ENCODE measurements at regions not wholly inside any gene's neighbourhood (a gene's known extent, or its start where the extent isn't known, plus 50 kb on each side); places are given as distances from the start of the nearest gene placed in this dataset.

GRCh38 chr2:6747433-6747832, 118.3 kb downstream of the CMPK2 start:
- no peak overlapping the region for H3K27ac ChIP-seq
- H3K27me3 ChIP-seq (replicated peaks in 1 of 7): peaks cover 0 to 32% (median 0%) of the 10 kb centered on the region in 7 donors
- TF ChIP-seq POLR2A (IDR thresholded peaks at IDR 0.05) (no peak), POLR2AphosphoS5 (IDR thresholded peaks at IDR 0.05) (no peak)
- TF ChIP-seq, protein P1, sequence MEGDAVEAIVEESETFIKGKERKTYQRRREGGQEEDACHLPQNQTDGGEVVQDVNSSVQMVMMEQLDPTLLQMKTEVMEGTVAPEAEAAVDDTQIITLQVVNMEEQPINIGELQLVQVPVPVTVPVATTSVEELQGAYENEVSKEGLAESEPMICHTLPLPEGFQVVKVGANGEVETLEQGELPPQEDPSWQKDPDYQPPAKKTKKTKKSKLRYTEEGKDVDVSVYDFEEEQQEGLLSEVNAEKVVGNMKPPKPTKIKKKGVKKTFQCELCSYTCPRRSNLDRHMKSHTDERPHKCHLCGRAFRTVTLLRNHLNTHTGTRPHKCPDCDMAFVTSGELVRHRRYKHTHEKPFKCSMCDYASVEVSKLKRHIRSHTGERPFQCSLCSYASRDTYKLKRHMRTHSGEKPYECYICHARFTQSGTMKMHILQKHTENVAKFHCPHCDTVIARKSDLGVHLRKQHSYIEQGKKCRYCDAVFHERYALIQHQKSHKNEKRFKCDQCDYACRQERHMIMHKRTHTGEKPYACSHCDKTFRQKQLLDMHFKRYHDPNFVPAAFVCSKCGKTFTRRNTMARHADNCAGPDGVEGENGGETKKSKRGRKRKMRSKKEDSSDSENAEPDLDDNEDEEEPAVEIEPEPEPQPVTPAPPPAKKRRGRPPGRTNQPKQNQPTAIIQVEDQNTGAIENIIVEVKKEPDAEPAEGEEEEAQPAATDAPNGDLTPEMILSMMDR (IDR thresholded peaks at IDR 0.05 in 8 of 11, conservative IDR thresholded peaks at IDR 0.05 in 3 of 11): no peak
- intact Hi-C loops (cut with DNase I; ENCODE audit: low total_unique reads): no loop called here
- no peaks in the 10 kb centered on the region for H3K36me3 ChIP-seq
- no peak for DNase-seq
- no peak overlapping the region for H3K4me3 ChIP-seq
- WGBS, 5 donors: 50 to 66% (median 64%) methylated on average over 1 of the region's 1 CpG
- no peaks in the 10 kb centered on the region for H3K9me3 ChIP-seq
- H3K4me1 ChIP-seq: peaks cover 0 to 7% (median 0%) of the 10 kb centered on the region in 6 donors

DNA sequence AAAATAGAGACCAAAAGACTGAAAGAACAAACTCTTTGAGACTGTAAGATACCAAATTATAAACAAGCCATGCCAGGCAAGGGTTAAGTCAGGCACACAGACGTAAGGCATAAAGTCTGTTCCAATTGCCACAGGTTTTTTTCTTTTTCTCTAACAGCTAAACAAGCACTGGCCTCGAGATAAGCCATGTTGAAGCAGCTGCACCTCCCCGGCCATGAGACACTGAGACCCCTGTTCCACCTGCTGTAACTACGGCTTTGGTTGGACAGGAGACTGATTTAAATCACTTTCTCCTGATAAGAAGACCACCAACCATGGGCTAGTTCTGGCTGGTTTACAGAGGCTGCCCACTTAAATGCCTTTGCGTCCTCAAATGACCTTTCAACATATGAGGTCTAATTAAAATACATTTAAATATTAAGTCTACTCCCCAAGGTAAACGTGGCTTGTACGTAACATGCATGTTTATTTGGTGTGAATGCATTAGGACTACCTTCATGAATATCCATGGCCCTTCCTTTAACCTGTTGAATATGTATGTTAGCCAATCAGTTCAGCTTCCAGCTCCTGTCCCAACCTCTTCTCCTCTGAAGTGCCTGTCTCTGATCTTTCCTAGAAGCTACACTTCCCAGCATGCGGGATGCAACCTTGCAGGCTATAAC, 117.2 kb downstream of the CMPK2 start:
- no peaks in the 10 kb centered on the region for H3K36me3 ChIP-seq
- H3K9me3 ChIP-seq: no peaks in the 10 kb centered on the region
- no peak for DNase-seq
- TF ChIP-seq POLR2A (IDR thresholded peaks at IDR 0.05) (no peak), POLR2AphosphoS5 (IDR thresholded peaks at IDR 0.05) (no peak)
- TF ChIP-seq, protein P1 (IDR thresholded peaks at IDR 0.05 in 8 of 11, conservative IDR thresholded peaks at IDR 0.05 in 3 of 11): no peak
- 56 to 69% (median 65%) methylated on average over 8 of the region's 8 CpGs for WGBS, 5 donors
- peaks cover 0 to 32% (median 0%) of the 10 kb centered on the region in 7 donors for H3K27me3 ChIP-seq (replicated peaks in 1 of 7)
- no peak overlapping the region for H3K4me3 ChIP-seq
- intact Hi-C loops (cut with DNase I; ENCODE audit: low total_unique reads): no loop called here
- no peak overlapping the region for H3K27ac ChIP-seq
- H3K4me1 ChIP-seq: peaks cover 0 to 7% (median 0%) of the 10 kb centered on the region in 6 donors

DNA sequence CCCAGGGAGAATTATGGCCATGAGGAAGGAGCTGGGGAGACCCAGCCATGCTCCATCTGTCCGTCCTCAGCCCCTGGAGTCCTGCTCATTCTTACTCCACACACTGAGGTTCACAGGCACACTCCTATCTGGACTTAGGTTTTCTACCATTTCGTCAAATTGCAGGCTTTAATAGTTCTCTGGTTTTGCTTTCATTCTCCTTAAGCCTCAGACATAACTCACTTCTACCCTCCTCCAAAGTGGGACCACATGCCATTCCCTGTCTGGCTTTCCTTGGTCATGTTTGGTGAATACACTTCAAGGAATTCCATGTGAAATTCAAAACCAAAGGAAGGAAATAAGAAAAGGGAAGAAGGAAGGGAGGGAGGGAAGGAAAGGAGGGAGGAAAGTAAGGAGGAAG, 115.7 kb downstream of the CMPK2 start:
- Histone ChIP-seq H3K27ac (no peak overlapping the region), H3K36me3 (no peaks in the 10 kb centered on the region), H3K27me3 (replicated peaks in 1 of 7) (peaks cover 0 to 42% (median 0%) of the 10 kb centered on the region in 7 donors), H3K9me3 (no peaks in the 10 kb centered on the region), H3K4me1 (peaks cover 0 to 7% (median 0%) of the 10 kb centered on the region in 6 donors), H3K4me3 (no peak overlapping the region)
- no peak for DNase-seq
- intact Hi-C loops (cut with DNase I; ENCODE audit: low total_unique reads): no loop called here
- TF ChIP-seq POLR2A (IDR thresholded peaks at IDR 0.05): no peak
- TF ChIP-seq, protein P1 (IDR thresholded peaks at IDR 0.05 in 8 of 11, conservative IDR thresholded peaks at IDR 0.05 in 3 of 11): no peak
- TF ChIP-seq POLR2AphosphoS5 (IDR thresholded peaks at IDR 0.05): no peak
- 59 to 77% (median 62%) methylated on average over 2 of the region's 2 CpGs for WGBS, 5 donors

DNA sequence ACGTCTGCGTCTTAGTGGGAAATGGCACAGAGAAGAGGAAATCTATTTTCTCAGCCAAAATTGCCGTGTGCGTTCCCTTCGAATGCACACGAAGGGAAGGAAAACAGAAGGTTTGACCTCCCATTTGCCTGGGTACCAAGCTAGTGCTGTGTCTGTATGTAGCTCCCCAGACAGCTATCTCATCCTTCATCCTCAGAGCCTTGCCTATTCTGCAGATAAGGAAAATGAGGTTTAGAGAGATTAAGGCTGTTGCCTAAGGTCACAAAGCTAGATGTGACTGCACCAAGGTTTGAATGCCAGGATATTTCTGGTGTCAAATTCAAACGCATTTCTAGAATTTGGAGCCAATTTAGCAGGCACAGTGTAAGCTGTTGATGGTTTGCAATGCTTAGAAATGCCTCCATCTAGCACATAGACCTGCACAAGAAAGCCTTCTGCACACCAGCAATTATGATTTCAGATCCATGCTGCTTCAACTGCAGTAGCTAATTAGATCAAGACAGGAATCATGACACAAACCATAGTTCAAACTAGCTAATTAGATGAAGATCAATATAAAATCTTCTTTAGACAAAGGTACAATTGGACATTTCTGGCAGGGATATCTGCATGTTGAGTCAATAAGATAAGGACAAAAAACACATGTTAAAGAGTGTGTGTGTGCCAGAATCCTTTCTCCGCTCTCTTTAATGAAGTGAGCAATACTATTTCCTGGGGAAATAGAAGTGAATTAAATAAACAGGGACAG, 115.1 kb downstream of the CMPK2 start:
- Histone ChIP-seq H3K9me3 (no peaks in the 10 kb centered on the region), H3K27ac (no peak overlapping the region), H3K36me3 (no peaks in the 10 kb centered on the region), H3K27me3 (replicated peaks in 1 of 7) (peaks cover 0 to 42% (median 0%) of the 10 kb centered on the region in 7 donors), H3K4me3 (no peak overlapping the region), H3K4me1 (peaks cover 0 to 7% (median 0%) of the 10 kb centered on the region in 6 donors)
- WGBS, 5 donors: 39 to 48% (median 41%) methylated on average over 8 of the region's 8 CpGs
- TF ChIP-seq, protein P1 (IDR thresholded peaks at IDR 0.05 in 8 of 11, conservative IDR thresholded peaks at IDR 0.05 in 3 of 11): no peak
- TF ChIP-seq POLR2A (IDR thresholded peaks at IDR 0.05): no peak
- no peak for TF ChIP-seq POLR2AphosphoS5 (IDR thresholded peaks at IDR 0.05)
- DNase-seq: no peak
- intact Hi-C loops (cut with DNase I; ENCODE audit: low total_unique reads): no loop called here

All from spleen (tissue), 11 donors.